ENCODE measurements at regions not wholly inside any gene's neighbourhood (a gene's known extent, or its start where the extent isn't known, plus 50 kb on each side); places are given as distances from the start of the nearest gene placed in this dataset.
A peak's percentile ranks its signal among the peaks of the same experiment; 100 is the strongest.

DNA sequence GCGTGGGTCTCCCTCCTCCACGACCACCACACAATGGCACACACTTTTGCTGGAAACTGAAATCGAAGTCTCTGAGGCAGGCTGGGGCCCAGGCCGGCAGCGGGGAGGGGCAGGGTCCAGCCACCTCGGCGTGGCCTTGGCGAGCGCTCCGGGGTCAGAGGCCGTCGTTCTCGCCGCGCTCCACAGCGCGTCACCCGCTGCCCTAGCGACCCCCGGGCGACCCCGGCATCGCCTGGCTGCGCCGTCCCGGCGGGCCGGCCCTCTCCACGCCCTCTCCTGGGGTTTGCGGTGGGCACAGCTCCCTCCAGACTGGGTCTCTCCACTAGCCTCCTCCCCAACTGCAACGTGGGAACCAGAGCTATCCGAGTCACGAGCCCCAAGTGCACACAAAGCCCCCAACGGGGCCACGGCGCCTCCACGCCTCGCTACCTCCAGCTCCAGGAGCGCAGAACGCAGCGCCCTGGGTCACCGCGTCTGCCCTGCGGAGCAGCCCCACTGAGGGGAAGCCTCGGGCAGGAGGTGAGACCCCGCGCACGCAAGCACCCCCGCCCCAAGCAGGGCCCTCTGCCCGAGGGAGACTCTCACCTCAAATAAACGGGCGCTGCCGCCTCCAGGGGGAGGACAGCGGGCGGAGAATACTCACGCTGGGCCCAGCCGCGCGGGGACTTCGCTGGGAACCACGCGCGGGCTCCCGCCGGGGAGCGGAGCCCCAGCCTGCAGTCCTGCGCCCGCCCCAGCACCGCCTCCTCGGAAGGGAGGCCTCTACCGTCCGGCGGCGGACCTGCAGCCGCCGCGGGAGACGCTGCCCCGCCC, 134.0 kb upstream of the BARHL2 start:
- H3K27me3 ChIP-seq = peaks cover 0 to 41% of the 10 kb centered on the region in 2 donors
- no peaks in the 10 kb centered on the region for H3K36me3 ChIP-seq
- H3K4me1 ChIP-seq = peaks cover 0 to 13% of the 10 kb centered on the region in 2 donors
- H3K4me3 ChIP-seq = peak overlapping the region; percentile 72 to 73
- no peaks in the 10 kb centered on the region for H3K9me3 ChIP-seq
- peak; percentile 100 for ATAC-seq
- TF ChIP-seq, protein P1, sequence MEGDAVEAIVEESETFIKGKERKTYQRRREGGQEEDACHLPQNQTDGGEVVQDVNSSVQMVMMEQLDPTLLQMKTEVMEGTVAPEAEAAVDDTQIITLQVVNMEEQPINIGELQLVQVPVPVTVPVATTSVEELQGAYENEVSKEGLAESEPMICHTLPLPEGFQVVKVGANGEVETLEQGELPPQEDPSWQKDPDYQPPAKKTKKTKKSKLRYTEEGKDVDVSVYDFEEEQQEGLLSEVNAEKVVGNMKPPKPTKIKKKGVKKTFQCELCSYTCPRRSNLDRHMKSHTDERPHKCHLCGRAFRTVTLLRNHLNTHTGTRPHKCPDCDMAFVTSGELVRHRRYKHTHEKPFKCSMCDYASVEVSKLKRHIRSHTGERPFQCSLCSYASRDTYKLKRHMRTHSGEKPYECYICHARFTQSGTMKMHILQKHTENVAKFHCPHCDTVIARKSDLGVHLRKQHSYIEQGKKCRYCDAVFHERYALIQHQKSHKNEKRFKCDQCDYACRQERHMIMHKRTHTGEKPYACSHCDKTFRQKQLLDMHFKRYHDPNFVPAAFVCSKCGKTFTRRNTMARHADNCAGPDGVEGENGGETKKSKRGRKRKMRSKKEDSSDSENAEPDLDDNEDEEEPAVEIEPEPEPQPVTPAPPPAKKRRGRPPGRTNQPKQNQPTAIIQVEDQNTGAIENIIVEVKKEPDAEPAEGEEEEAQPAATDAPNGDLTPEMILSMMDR (IDR thresholded peaks at IDR 0.05) = peak; percentile 85 to 89
- no peak overlapping the region for H3K27ac ChIP-seq
- peak in 3 of 4 donors; percentile 82 to 94 (median 87) for DNase-seq
- intact Hi-C loops (cut with DNase I) = no loop called here

DNA sequence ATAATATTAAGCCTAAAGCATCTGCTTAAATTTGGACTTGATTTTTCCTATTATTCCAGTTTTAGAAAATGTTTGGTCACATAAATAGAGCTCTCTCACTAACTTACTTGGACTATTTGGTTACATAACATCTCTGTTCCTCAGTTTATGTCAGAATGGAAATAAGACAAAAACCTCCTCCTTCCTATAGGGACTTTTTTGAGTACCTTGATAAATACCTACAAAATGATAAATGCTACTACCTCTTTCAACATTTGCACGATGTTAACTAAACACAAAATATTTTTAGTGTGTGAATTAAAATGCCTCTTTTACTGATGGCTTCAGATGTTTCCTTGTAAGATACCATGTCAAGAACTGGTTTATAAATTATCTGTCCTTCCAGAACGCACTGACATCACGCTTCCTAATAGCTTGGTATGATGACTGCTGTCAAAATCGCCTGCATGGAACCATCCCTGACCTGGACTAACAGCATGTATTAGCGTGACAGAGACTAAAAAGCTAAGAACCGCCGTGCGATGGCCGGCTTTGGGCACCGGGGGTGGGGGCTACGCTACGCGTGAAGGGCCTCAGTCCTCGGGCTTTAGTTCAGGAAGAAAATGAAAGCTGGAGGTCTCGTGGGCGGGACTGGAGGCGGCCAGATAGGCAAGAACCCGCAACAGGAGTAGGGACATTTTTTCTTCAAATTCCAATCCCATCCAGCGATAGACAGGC, 133.2 kb upstream of the BARHL2 start:
- H3K9me3 ChIP-seq = no peaks in the 10 kb centered on the region
- no peak overlapping the region for H3K27ac ChIP-seq

DNA sequence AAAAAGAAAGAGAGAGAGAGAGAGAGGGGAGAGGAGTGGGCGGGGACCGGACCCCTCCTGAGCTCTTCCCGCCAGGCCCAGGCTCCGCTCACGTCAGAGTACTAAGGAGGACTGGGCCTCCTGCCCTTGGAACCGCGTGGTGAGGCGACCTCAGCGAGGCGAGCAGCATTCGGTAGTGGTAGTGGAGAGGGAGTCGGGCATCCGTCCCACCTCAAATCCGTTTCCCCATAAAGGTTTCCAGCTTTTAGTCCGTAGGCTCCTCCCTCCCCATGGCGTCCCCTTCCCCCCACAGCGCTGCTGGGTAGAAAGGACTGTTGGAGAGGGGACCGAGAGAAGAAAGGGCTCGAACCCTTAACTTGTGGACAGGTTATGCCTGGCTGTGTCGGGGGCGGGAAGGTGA, 124.4 kb upstream of the BARHL2 start:
- intact Hi-C loops (cut with DNase I) = no loop called here
- Histone ChIP-seq H3K4me1 (peaks cover 0 to 1% of the 10 kb centered on the region in 2 donors), H3K27me3 (peaks cover 22 to 74% of the 10 kb centered on the region in 2 donors)

More for the DNA sequence above, 133.2 kb upstream of the BARHL2 start:
- Histone ChIP-seq H3K4me3 (peak overlapping the region; percentile 72 to 73), H3K27me3 (peaks cover 0 to 41% of the 10 kb centered on the region in 2 donors), H3K36me3 (no peaks in the 10 kb centered on the region), H3K4me1 (peaks cover 0 to 13% of the 10 kb centered on the region in 2 donors)
- peak; percentile 29 for ATAC-seq
- intact Hi-C loops (cut with DNase I) = no loop called here
- DNase-seq = peak in 2 of 4 donors; percentile 27 to 37
- TF ChIP-seq, protein P1 (IDR thresholded peaks at IDR 0.05) = no peak

DNA sequence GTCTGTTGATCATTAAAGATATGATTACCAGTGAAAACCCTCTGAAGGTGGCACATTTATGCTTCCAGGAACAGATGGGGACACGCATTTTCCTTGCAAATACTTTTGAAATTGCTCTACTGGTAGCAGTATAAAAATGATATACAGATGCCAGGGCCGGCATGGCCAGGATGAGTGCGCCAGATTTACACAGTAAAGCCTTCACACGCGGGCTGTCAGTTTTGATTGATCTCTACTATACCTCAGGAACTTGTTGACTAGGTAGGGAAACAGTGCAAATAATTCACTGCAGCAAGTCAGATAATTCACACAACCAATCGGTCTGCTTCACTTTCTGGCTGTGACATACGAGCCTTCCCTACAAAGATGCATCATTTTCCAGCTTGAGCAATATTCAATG, 123.2 kb upstream of the BARHL2 start:
- intact Hi-C loops (cut with DNase I) = no loop called here

More for the DNA sequence above, 124.4 kb upstream of the BARHL2 start:
- ATAC-seq = no peak
- H3K9me3 ChIP-seq = no peaks in the 10 kb centered on the region
- no peak overlapping the region for H3K4me3 ChIP-seq
- H3K27ac ChIP-seq = no peak overlapping the region
- TF ChIP-seq, protein P1 (IDR thresholded peaks at IDR 0.05) = no peak
- no peaks in the 10 kb centered on the region for H3K36me3 ChIP-seq
- no peak for DNase-seq

More for the DNA sequence above, 123.2 kb upstream of the BARHL2 start:
- Histone ChIP-seq H3K27ac (no peak overlapping the region), H3K36me3 (no peaks in the 10 kb centered on the region), H3K9me3 (no peaks in the 10 kb centered on the region), H3K4me3 (no peak overlapping the region), H3K27me3 (peaks cover 34 to 86% of the 10 kb centered on the region in 2 donors), H3K4me1 (peaks cover 10 to 13% of the 10 kb centered on the region in 2 donors)
- ATAC-seq (no peak), DNase-seq (no peak)
- TF ChIP-seq, protein P1 (IDR thresholded peaks at IDR 0.05) = no peak
